Ishikawa (cell line): ENCODE measurements at regions not wholly inside any gene's neighbourhood (a gene's known extent, or its start where the extent isn't known, plus 50 kb on each side); places are given as distances from the start of the nearest gene placed in this dataset.

ENCODE experiments used
- CEBPB ChIP-seq: IDR thresholded peaks from 2 replicates; pipeline ENCODE4 v1.6.1; 2012
- CREB1 ChIP-seq: IDR thresholded peaks from 2 replicates; pipeline ENCODE4 v1.6.1; 2012; ENCODE audit warnings: low read depth
- EGR1 ChIP-seq: IDR thresholded peaks from 2 replicates; pipeline ENCODE4 v1.6.1; 2012
- EP300 ChIP-seq: IDR thresholded peaks from 2 replicates; pipeline ENCODE4 v1.6.1; 2012; ENCODE audit warnings: borderline replicate concordance
- FOXM1 ChIP-seq: IDR thresholded peaks from 2 replicates; pipeline ENCODE4 v1.6.1; 2012; ENCODE audit warnings: low read depth, borderline replicate concordance
- NFIC ChIP-seq: IDR thresholded peaks from 2 replicates; pipeline ENCODE4 v1.6.1; 2012
- RAD21 ChIP-seq: IDR thresholded peaks from 2 replicates; pipeline ENCODE4 v1.6.1; 2012; ENCODE audit warnings: low read depth
- REST ChIP-seq: IDR thresholded peaks from 2 replicates; pipeline ENCODE4 v1.6.1; 2012; ENCODE audit warnings: low read depth, mild to moderate bottlenecking
- TAF1 ChIP-seq: IDR thresholded peaks from 2 replicates; pipeline ENCODE4 v1.6.1; 2012; ENCODE audit warnings: low read depth, mild to moderate bottlenecking
- TCF12 ChIP-seq: IDR thresholded peaks from 2 replicates; pipeline ENCODE4 v1.6.1; 2012; ENCODE audit warnings: low read depth
- TEAD4 ChIP-seq: IDR thresholded peaks from 2 replicates; pipeline ENCODE4 v1.6.1; 2012
- USF1 ChIP-seq: IDR thresholded peaks from 2 replicates; pipeline ENCODE4 v1.6.1; 2012
- YY1 ChIP-seq: IDR thresholded peaks from 2 replicates; pipeline ENCODE4 v1.6.1; 2012; ENCODE audit warnings: low read depth
- ZBTB7A ChIP-seq: IDR thresholded peaks from 2 replicates; pipeline ENCODE4 v1.6.1; 2012; ENCODE audit warnings: low read depth
- TF ChIP-seq, protein P1 (sequence below): IDR thresholded peaks from 2 replicates; pipeline ENCODE4 v1.6.1; 2012

DNA sequence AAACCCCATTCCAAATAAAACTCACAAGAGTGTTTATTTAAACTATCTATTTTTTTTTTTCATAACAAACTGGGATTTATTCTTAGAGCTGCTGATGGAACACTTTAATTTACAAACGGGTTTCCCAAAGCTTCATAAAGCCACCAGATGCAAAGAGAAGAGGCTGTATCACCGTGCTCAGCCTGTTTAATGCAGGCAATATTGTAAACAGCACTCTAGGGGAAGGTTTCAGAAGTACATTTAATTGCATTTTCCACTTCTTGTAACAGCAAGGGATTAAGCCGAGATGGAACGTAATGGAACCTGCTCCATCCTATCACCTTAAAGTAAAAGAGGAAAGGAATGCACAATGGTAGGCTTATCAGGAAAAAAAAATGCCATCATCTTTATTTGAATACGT, 550.6 kb upstream of the ARGLU1 start:
- TF ChIP-seq RAD21 (no peak), USF1 (no peak), CREB1 (no peak), NFIC (no peak), FOXM1 (no peak), REST (no peak), TEAD4 (no peak), ZBTB7A (no peak), TCF12 (no peak), TAF1 (no peak)

- TF ChIP-seq USF1: no peak
- TF ChIP-seq EP300: no peak
- no peak for TF ChIP-seq RAD21
- TF ChIP-seq TAF1: no peak
- TF ChIP-seq TEAD4: no peak
- no peak for TF ChIP-seq CREB1
- no peak for TF ChIP-seq FOXM1
- TF ChIP-seq EGR1: no peak
- no peak for TF ChIP-seq CEBPB
- no peak for TF ChIP-seq ZBTB7A
Observed at GRCh38 chr13:107117327-107118012, 549.5 kb upstream of the ARGLU1 start.

DNA sequence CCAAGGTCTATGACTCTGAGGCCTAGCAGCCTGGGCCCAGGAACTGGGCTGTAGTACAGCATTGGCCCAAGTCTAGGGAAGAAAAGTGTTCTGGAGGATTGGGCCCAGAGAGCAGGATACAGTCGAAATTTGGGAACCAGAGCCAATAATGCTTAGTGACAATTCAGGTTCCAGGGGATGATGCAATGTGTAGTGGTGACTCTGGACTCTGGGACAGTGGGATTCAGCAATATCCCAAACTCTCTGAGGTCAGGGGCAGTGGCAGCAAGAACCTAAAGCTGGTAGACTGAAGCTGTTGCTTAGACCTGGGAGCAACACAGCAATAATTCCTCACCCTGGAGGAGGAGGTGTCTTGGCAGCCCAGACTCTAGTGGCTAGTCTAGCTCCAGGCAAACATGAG, 545.5 kb upstream of the ARGLU1 start:
- TF ChIP-seq TCF12: no peak

- TF ChIP-seq EP300 (no peak), TAF1 (no peak), TCF12 (no peak), ZBTB7A (no peak), FOXM1 (no peak), NFIC (no peak), CREB1 (no peak), REST (no peak)
- TF ChIP-seq, protein P1, sequence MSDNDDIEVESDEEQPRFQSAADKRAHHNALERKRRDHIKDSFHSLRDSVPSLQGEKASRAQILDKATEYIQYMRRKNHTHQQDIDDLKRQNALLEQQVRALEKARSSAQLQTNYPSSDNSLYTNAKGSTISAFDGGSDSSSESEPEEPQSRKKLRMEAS: no peak
Observed at GRCh38 chr13:107111248-107111647, 543.3 kb upstream of the ARGLU1 start.

GRCh38 chr13:107104631-107105030, 536.7 kb upstream of the ARGLU1 start:
- TF ChIP-seq USF1 (no peak), ZBTB7A (no peak), CREB1 (no peak), RAD21 (no peak), CEBPB (no peak), EP300 (no peak), YY1 (no peak), TAF1 (no peak), NFIC (no peak), FOXM1 (no peak), EGR1 (no peak), TCF12 (no peak)
- TF ChIP-seq, protein P1: no peak

DNA sequence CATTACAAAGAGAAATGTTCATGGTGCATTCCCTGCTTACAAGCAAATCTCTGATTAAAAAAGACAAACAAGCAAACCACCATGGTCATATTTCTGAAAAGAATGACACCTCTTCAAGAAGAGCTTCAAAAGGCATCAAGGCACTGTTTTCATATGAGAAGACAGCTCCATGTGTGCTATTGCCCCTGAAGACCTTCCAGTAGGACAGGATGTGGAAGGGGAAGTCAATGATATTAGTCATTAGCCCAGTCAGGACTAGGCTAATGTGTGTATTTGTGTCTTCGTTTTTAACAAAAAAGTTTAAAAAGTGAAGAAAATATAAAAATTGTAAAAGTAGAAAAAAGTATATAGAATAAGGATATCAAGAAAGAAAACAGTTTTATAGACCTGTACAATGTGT, 534.7 kb upstream of the ARGLU1 start:
- TF ChIP-seq FOXM1 (no peak), USF1 (no peak), CREB1 (no peak), TEAD4 (no peak), RAD21 (no peak)
